H9 (cell line): ENCODE measurements at regions not wholly inside any gene's neighbourhood (a gene's known extent, or its start where the extent isn't known, plus 50 kb on each side); places are given as distances from the start of the nearest gene placed in this dataset.

Source experiments
- DNase-seq: peaks from one replicate; pipeline ENCODE4 v3.0.0-alpha.2; 2017
- H2AFZ ChIP-seq: one replicate; pipeline ENCODE4 v1.6.1; 2013; ENCODE audit warnings: mild to moderate bottlenecking, low read length, control low read depth, moderate library complexity
- H2AK5ac ChIP-seq: 2 replicates; pipeline ENCODE4 v1.6.1; 2013; ENCODE audit warnings: low read length, control low read depth, mixed read lengths; ENCODE audit not compliant: insufficient read length
- H2BK120ac ChIP-seq: one replicate; pipeline ENCODE4 v1.6.1; 2013; ENCODE audit warnings: low read depth, mild to moderate bottlenecking, low read length, control low read depth, inconsistent platforms; ENCODE audit not compliant: poor library complexity, severe bottlenecking
- H2BK12ac ChIP-seq: 2 replicates; pipeline ENCODE4 v1.6.1; 2013; ENCODE audit warnings: low read length, control low read depth, mixed read lengths, low read depth; ENCODE audit not compliant: insufficient read length
- H2BK15ac ChIP-seq: 2 replicates; pipeline ENCODE4 v1.6.1; 2013; ENCODE audit warnings: low read depth, low read length, control low read depth
- H2BK20ac ChIP-seq: one replicate; pipeline ENCODE4 v1.6.1; 2013; ENCODE audit warnings: low read depth, mild to moderate bottlenecking, low read length, control low read depth, inconsistent platforms; ENCODE audit not compliant: poor library complexity, severe bottlenecking
- H2BK5ac ChIP-seq: 2 replicates; pipeline ENCODE4 v1.6.1; 2013; ENCODE audit warnings: low read length, control low read depth, mixed read lengths; ENCODE audit not compliant: insufficient read length
- H3K14ac ChIP-seq: 2 replicates; pipeline ENCODE4 v1.6.1; 2013; ENCODE audit warnings: low read length, control low read depth; ENCODE audit not compliant: insufficient read depth
- H3K18ac ChIP-seq: 2 replicates; pipeline ENCODE4 v1.6.1; 2013; ENCODE audit warnings: low read depth, mild to moderate bottlenecking, mixed read lengths, low read length, control low read depth; ENCODE audit not compliant: insufficient read length
- H3K23ac ChIP-seq: 2 replicates; pipeline ENCODE4 v1.6.1; 2013; ENCODE audit warnings: low read length, control low read depth, mixed read lengths, low read depth; ENCODE audit not compliant: insufficient read length
- H3K23me2 ChIP-seq: 2 replicates; pipeline ENCODE4 v1.6.1; 2013; ENCODE audit warnings: low read depth, mild to moderate bottlenecking, mixed read lengths, low read length, control low read depth; ENCODE audit not compliant: insufficient read length, poor library complexity, severe bottlenecking
- H3K27ac ChIP-seq: 2 replicates; pipeline ENCODE4 v1.5.1; 2013; ENCODE audit warnings: low read length, control low read depth, mixed read lengths, low read depth; ENCODE audit not compliant: insufficient read length
- H3K27me3 ChIP-seq: 2 replicates; pipeline ENCODE4 v1.6.1; 2013; ENCODE audit warnings: low read length, control low read depth, inconsistent platforms; ENCODE audit not compliant: insufficient read depth
- H3K4ac ChIP-seq: 2 replicates; pipeline ENCODE4 v1.6.1; 2013; ENCODE audit warnings: low read depth, mild to moderate bottlenecking, control low read depth, inconsistent platforms, low read length, moderate library complexity
- H3K4me1 ChIP-seq: 2 replicates; pipeline ENCODE4 v1.6.1; 2013; ENCODE audit warnings: low read length, control low read depth, inconsistent platforms; ENCODE audit not compliant: insufficient read depth
- H3K4me2 ChIP-seq: 2 replicates; pipeline ENCODE4 v1.6.1; 2013; ENCODE audit warnings: low read length, control low read depth, mixed read lengths; ENCODE audit not compliant: insufficient read length, insufficient read depth
- H3K56ac ChIP-seq: 2 replicates; pipeline ENCODE4 v1.6.1; 2013; ENCODE audit warnings: low read depth, mild to moderate bottlenecking, mixed read lengths, low read length, control low read depth; ENCODE audit not compliant: insufficient read length
- H3K79me1 ChIP-seq: 2 replicates; pipeline ENCODE4 v1.6.1; 2013; ENCODE audit warnings: low read depth, mild to moderate bottlenecking, moderate library complexity, low read length, control low read depth, inconsistent platforms; ENCODE audit not compliant: insufficient read depth, poor library complexity, severe bottlenecking
- H3K79me2 ChIP-seq: 2 replicates; pipeline ENCODE4 v1.6.1; 2013; ENCODE audit warnings: low read length, control low read depth, inconsistent platforms; ENCODE audit not compliant: insufficient read depth
- H3K9ac ChIP-seq: 2 replicates; pipeline ENCODE4 v1.6.1; 2013; ENCODE audit warnings: low read length, control low read depth, mixed read lengths; ENCODE audit not compliant: insufficient read length; ENCODE audit errors: extremely low read depth
- H3K9me3 ChIP-seq: one replicate; pipeline ENCODE4 v1.6.1; 2013; ENCODE audit warnings: low read depth, low read length, inconsistent platforms; ENCODE audit not compliant: control insufficient read depth
- H3T11ph ChIP-seq: one replicate; pipeline ENCODE4 v1.6.1; 2013; ENCODE audit warnings: mild to moderate bottlenecking, low read length, control low read depth, inconsistent platforms
- H4K20me1 ChIP-seq: one replicate; pipeline ENCODE4 v1.6.1; 2013; ENCODE audit not compliant: control insufficient read depth, insufficient read length, insufficient read depth
- H4K5ac ChIP-seq: 2 replicates; pipeline ENCODE4 v1.6.1; 2013; ENCODE audit warnings: low read depth, mild to moderate bottlenecking, mixed read lengths, low read length, control low read depth; ENCODE audit not compliant: insufficient read length
- H4K8ac ChIP-seq: replicated peaks from 2 replicates; pipeline ENCODE4 v1.6.1; 2013; ENCODE audit warnings: low read length, control low read depth, mixed read lengths, low read depth; ENCODE audit not compliant: insufficient read length
- H4K91ac ChIP-seq: 2 replicates; pipeline ENCODE4 v1.6.1; 2013; ENCODE audit warnings: low read depth, mild to moderate bottlenecking, moderate library complexity, mixed read lengths, low read length, control low read depth; ENCODE audit not compliant: insufficient read length
- H3K27ac Mint-ChIP-seq, 3 experiments: 2 replicates in 2 of 3; 3 replicates in 1 of 3; pipeline ENCODE4 v1.8.0; 2020 to 2021; ENCODE audit warnings: mixed read lengths in 3 of 3, mild to moderate bottlenecking in 1 of 3, moderate library complexity in 1 of 3
- H3K27me3 Mint-ChIP-seq: 2 replicates; pipeline ENCODE4 v1.8.0; 2021; ENCODE audit warnings: low read depth, mild to moderate bottlenecking, moderate library complexity, mixed read lengths
- H3K36me3 Mint-ChIP-seq, 3 experiments: 2 replicates in 2 of 3; 3 replicates in 1 of 3; pipeline ENCODE4 v1.8.0; 2020 to 2021; ENCODE audit warnings: low read depth in 3 of 3, mixed read lengths in 3 of 3; ENCODE audit not compliant: insufficient read depth in 1 of 3
- H3K4me1 Mint-ChIP-seq, 2 experiments: 2 replicates each; pipeline ENCODE4 v1.8.0; 2020; ENCODE audit warnings: mixed read lengths in 2 of 2
- H3K4me3 Mint-ChIP-seq, 2 experiments: 2 replicates in 1 of 2; 3 replicates in 1 of 2; pipeline ENCODE4 v1.8.0; 2020 to 2021; ENCODE audit warnings: mild to moderate bottlenecking in 2 of 2, mixed read lengths in 2 of 2, moderate library complexity in 1 of 2
- H3K9me3 Mint-ChIP-seq, 2 experiments: 2 replicates in 1 of 2; 3 replicates in 1 of 2; pipeline ENCODE4 v1.8.0; 2020; ENCODE audit warnings: mild to moderate bottlenecking in 2 of 2, mixed read lengths in 2 of 2, moderate library complexity in 1 of 2
- CTCF ChIP-seq: fragments of 200-600 bp; sonication (generic); conservative IDR thresholded peaks from 3 replicates; pipeline ENCODE4 v1.8.0; 2021; ENCODE audit warnings: antibody characterized with exemption, mild to moderate bottlenecking
- WGBS: extraction: QIAGEN DNeasy Blood & Tissue Kit; methylation state at CpG from one replicate; pipeline ENCODE4 v1.1.7; 2013; ENCODE audit warnings: missing lambda C conversion rate, low lambda C conversion rate, mixed read lengths; ENCODE audit not compliant: insufficient read length; ENCODE audit errors: extremely low coverage; 5-methylcytosine and 5-hydroxymethylcytosine counted together

GRCh38 chr4:162938738-162939485 is 227.8 kb downstream of the NAF1 start:
- TF ChIP-seq CTCF: no peak
- no peaks in the 10 kb centered on the region; the same call in 1 of the 2 replicates for H3K4me1 ChIP-seq
- H3K9ac ChIP-seq: no peak overlapping the region
- Mint-ChIP-seq H3K27me3 (no peaks in the 10 kb centered on the region), H3K27ac (peak overlapping the region in 1 of 3 experiments; percentile 71; a peak in 1 of 7 replicates), H3K36me3 (no peaks in the 10 kb centered on the region; a peak in 1 of 7 replicates), H3K4me1 (0 out of 4 replicates have a peak, but pooled peaks cover 0 to 3% of the 10 kb centered on the region in 2 experiments), H3K4me3 (no peak overlapping the region; a peak in 1 of 5 replicates), H3K9me3 (no peaks in the 10 kb centered on the region)
- no peak overlapping the region for H2BK12ac ChIP-seq
- H4K91ac ChIP-seq: no peak overlapping the region
- no peak overlapping the region for H2AK5ac ChIP-seq
- H3K9me3 ChIP-seq: no peaks in the 10 kb centered on the region
- no peaks in the 10 kb centered on the region for H3K79me1 ChIP-seq
- H3K4me2 ChIP-seq: no peak overlapping the region
- H3K14ac ChIP-seq: no peak overlapping the region
- DNase-seq: no peak
- no peak overlapping the region for H3K56ac ChIP-seq
- H3K23ac ChIP-seq: no peak overlapping the region
- no peak overlapping the region for H2BK15ac ChIP-seq
- H3K18ac ChIP-seq: no peak overlapping the region
- no peaks in the 10 kb centered on the region for H3K79me2 ChIP-seq
- H3K4ac ChIP-seq: no peak overlapping the region
- no CpG with 5 or more reads among the region's 1 CpG for WGBS
- H3K23me2 ChIP-seq: no peaks in the 10 kb centered on the region
- H3T11ph ChIP-seq: no peak overlapping the region
- no peak overlapping the region for H4K5ac ChIP-seq
- H2AFZ ChIP-seq: no peak overlapping the region
- no peaks in the 10 kb centered on the region for H4K20me1 ChIP-seq
- H4K8ac ChIP-seq: no peak overlapping the region
- H2BK20ac ChIP-seq: no peak overlapping the region
- H3K27ac ChIP-seq: no peak overlapping the region
- H2BK120ac ChIP-seq: no peak overlapping the region
- H3K27me3 ChIP-seq: no peaks in the 10 kb centered on the region
- H2BK5ac ChIP-seq: no peak overlapping the region
